GM12878 (cell line): ENCODE measurements at regions not wholly inside any gene's neighbourhood (a gene's known extent, or its start where the extent isn't known, plus 50 kb on each side); places are given as distances from the start of the nearest gene placed in this dataset.

Experiments used
- ATAC-seq: fragments of 200-7000 bp; cut with Tn5 transposase; 3 replicates; pipeline ENCODE4 v1.9.1; 2020; ENCODE audit warnings: mild to moderate bottlenecking, moderate library complexity
- BruUV-seq: library from RNA; stranded (reverse); fragments of 400-500 nt; replicated peaks from 2 replicates; lab custom pipeline; 2021; lab: Mats Ljungman, UMichigan
- CTCF ChIA-PET: fragments of 300-600 bp; sonication (Branson Sonifier 250); formaldehyde crosslinking; extraction: SDS; loops from one replicate; lab custom pipeline; 2021; ENCODE audit warnings: inconsistent platforms; lab: Yijun Ruan, JAX
- POLR2A ChIA-PET: fragments of 350-600 bp; formaldehyde crosslinking; extraction: SDS; loops from one replicate; lab custom pipeline; 2021; ENCODE audit warnings: inconsistent platforms; lab: Charles Lee
- RAD21 ChIA-PET: fragments of 300-600 bp; sonication (Branson Sonifier 250); formaldehyde crosslinking; loops from one replicate; lab custom pipeline; 2023; ENCODE audit warnings: antibody characterized with exemption; ENCODE audit not compliant: unreplicated experiment; lab: Charles Lee
- SMC1A ChIA-PET: fragments of 300-600 bp; sonication (Branson Sonifier 250); formaldehyde crosslinking; loops from one replicate; lab custom pipeline; 2023; ENCODE audit not compliant: unreplicated experiment, uncharacterized antibody; lab: Charles Lee
- DNase-seq: peaks from one replicate; pipeline ENCODE4 v3.0.0-alpha.2; 2011; ENCODE audit warnings: low read depth, low spot score
- FAIRE-seq: peaks from 3 replicates; lab custom pipeline; 2011; peaks lifted over from hg19 to GRCh38; lab: Jason Lieb, UNC
- H2AFZ ChIP-seq: 2 replicates; pipeline ENCODE4 v1.6.0; 2011; ENCODE audit warnings: low read depth, low read length, control low read depth; ENCODE audit not compliant: control insufficient read depth
- H3K27ac ChIP-seq: 2 replicates; pipeline ENCODE4 v1.5.1; 2011; ENCODE audit warnings: control low read depth; ENCODE audit not compliant: control insufficient read depth, insufficient read depth
- H3K27me3 ChIP-seq, 2 experiments: replicated peaks in 1 of 2; 2 replicates each; pipeline versions ENCODE4 v1.6.0 to v1.6.1; 2011; ENCODE audit warnings: low read length in 1 of 2; ENCODE audit not compliant: control insufficient read depth in 2 of 2, insufficient read depth in 2 of 2
- H3K36me3 ChIP-seq, 2 experiments: 2 replicates each; pipeline ENCODE4 v1.5.1; 2011; ENCODE audit warnings: low read length in 1 of 2; ENCODE audit not compliant: control insufficient read depth in 2 of 2, insufficient read depth in 2 of 2
- H3K4me1 ChIP-seq: 2 replicates; pipeline ENCODE4 v1.6.1; 2011; ENCODE audit warnings: mild to moderate bottlenecking, low read length, moderate library complexity, mixed read lengths; ENCODE audit not compliant: control insufficient read depth, insufficient read depth
- H3K4me2 ChIP-seq: 2 replicates; pipeline ENCODE4 v1.6.0; 2011; ENCODE audit warnings: control low read depth; ENCODE audit not compliant: control insufficient read depth, insufficient read depth
- H3K4me3 ChIP-seq: fragments of 200-600 bp; sonication (generic); 2 replicates; pipeline ENCODE4 v1.5.1; 2016
- H3K79me2 ChIP-seq: 2 replicates; pipeline ENCODE4 v1.6.0; 2011; ENCODE audit warnings: low read length; ENCODE audit not compliant: control insufficient read depth, insufficient read depth
- H3K9ac ChIP-seq: 2 replicates; pipeline ENCODE4 v1.8.0; 2011; ENCODE audit warnings: low read length, control low read depth, mixed read lengths; ENCODE audit not compliant: control insufficient read depth, insufficient read depth
- H3K9me3 ChIP-seq: replicated peaks from 3 replicates; pipeline ENCODE4 v1.5.1; 2011; ENCODE audit warnings: mild to moderate bottlenecking, low read length; ENCODE audit not compliant: control insufficient read depth, insufficient read depth
- H4K20me1 ChIP-seq: 2 replicates; pipeline ENCODE4 v1.6.0; 2011; ENCODE audit not compliant: control insufficient read depth, insufficient read depth
- BACH1 ChIP-seq: fragments of 450-650 bp; IDR thresholded peaks from 2 replicates; pipeline ENCODE4 v1.6.1; 2017; ENCODE audit warnings: mild to moderate bottlenecking, borderline replicate concordance
- CBX5 ChIP-seq: sonication (generic); IDR thresholded peaks from 2 replicates; pipeline ENCODE4 v1.6.1; 2016; ENCODE audit warnings: low read depth, moderate library complexity, mild to moderate bottlenecking, inconsistent platforms
- CHD2 ChIP-seq: IDR thresholded peaks from 2 replicates; pipeline ENCODE4 v1.6.1; 2011; ENCODE audit warnings: low read depth, low read length, improper control_type of control experiment, borderline replicate concordance
- E2F4 ChIP-seq: IDR thresholded peaks from 2 replicates; pipeline ENCODE4 v1.6.1; 2012; ENCODE audit warnings: low read depth, low read length, improper control_type of control experiment
- ESRRA ChIP-seq: IDR thresholded peaks from 2 replicates; pipeline ENCODE4 v1.6.1; 2012; ENCODE audit warnings: mild to moderate bottlenecking, low read length, improper control_type of control experiment
- FOS ChIP-seq: IDR thresholded peaks from 3 replicates; pipeline ENCODE4 v1.6.1; 2011; ENCODE audit warnings: borderline replicate concordance; ENCODE audit not compliant: insufficient read length; ENCODE audit errors: extremely low read depth
- IKZF1 ChIP-seq: fragments of 450-650 bp; conservative IDR thresholded peaks from 2 replicates; pipeline ENCODE4 v1.6.1; 2017; ENCODE audit warnings: antibody characterized with exemption, mild to moderate bottlenecking
- MYB ChIP-seq: fragments of 150-350 bp; IDR thresholded peaks from 2 replicates; pipeline ENCODE4 v1.6.1; 2014; ENCODE audit warnings: mild to moderate bottlenecking, low read depth, low read length, borderline replicate concordance
- NFXL1 ChIP-seq: fragments of 450-650 bp; IDR thresholded peaks from 2 replicates; pipeline ENCODE4 v1.6.1; 2017; ENCODE audit warnings: antibody characterized with exemption, mild to moderate bottlenecking, borderline replicate concordance
- POLR2AphosphoS2 ChIP-seq: IDR thresholded peaks from 2 replicates; pipeline ENCODE4 v1.6.1; 2011; ENCODE audit warnings: low read depth, mild to moderate bottlenecking, low read length, improper control_type of control experiment, moderate library complexity
- SIX5 ChIP-seq: IDR thresholded peaks from 2 replicates; pipeline ENCODE4 v1.6.1; 2011; ENCODE audit warnings: mild to moderate bottlenecking, low read depth, low read length, moderate library complexity; ENCODE audit not compliant: severe bottlenecking
- SMC3 ChIP-seq: IDR thresholded peaks from 2 replicates; pipeline ENCODE4 v1.6.1; 2011; ENCODE audit warnings: low read length, improper control_type of control experiment, borderline replicate concordance
- SREBF2 ChIP-seq: IDR thresholded peaks from 2 replicates; pipeline ENCODE4 v1.6.1; 2012; ENCODE audit warnings: mild to moderate bottlenecking, low read length
- SRF ChIP-seq, 2 experiments: IDR thresholded peaks; 2 replicates each; pipeline ENCODE4 v1.6.1; 2011; ENCODE audit warnings: low read depth in 2 of 2, low read length in 2 of 2, mild to moderate bottlenecking in 1 of 2, moderate library complexity in 1 of 2
- STAT1 ChIP-seq: fragments of 450-650 bp; conservative IDR thresholded peaks from 2 replicates; pipeline ENCODE4 v1.6.1; 2014; ENCODE audit warnings: antibody characterized with exemption, mild to moderate bottlenecking
- YBX1 ChIP-seq: fragments of 450-650 bp; IDR thresholded peaks from 2 replicates; pipeline ENCODE4 v1.6.1; 2016; ENCODE audit warnings: antibody characterized with exemption
- ZNF207 ChIP-seq: fragments of 450-650 bp; IDR thresholded peaks from 2 replicates; pipeline ENCODE4 v1.6.1; 2014; ENCODE audit warnings: antibody characterized with exemption, mild to moderate bottlenecking, borderline replicate concordance
- ZSCAN29 ChIP-seq: fragments of 450-650 bp; IDR thresholded peaks from 2 replicates; pipeline ENCODE4 v1.6.1; 2017; ENCODE audit warnings: mild to moderate bottlenecking, moderate library complexity
- WGBS: methylation state at CpG from one replicate; pipeline ENCODE4 v1.1.6; 2016; ENCODE audit warnings: low lambda C conversion rate; ENCODE audit not compliant: insufficient replicate concordance, insufficient coverage; ENCODE audit errors: missing lambda C conversion rate; 5-methylcytosine and 5-hydroxymethylcytosine counted together
- in situ Hi-C: fragments of 300-500 bp; cut with MboI; formaldehyde crosslinking; loops from 9 replicates; pipeline ENCODE4 v1.14.3; 2018; ENCODE audit warnings: mixed read lengths
- intact Hi-C: fragments of 100-400 bp; cut with micrococcal nuclease; formaldehyde crosslinking; loops from one replicate; pipeline ENCODE4 v1.14.2; 2022; ENCODE audit not compliant: unreplicated experiment

- TF ChIP-seq SMC3, result no peak
- no peak for TF ChIP-seq E2F4
- TF ChIP-seq POLR2AphosphoS2, result no peak
- no peak for TF ChIP-seq STAT1
- TF ChIP-seq CBX5, result no peak
These were observed 973.7 kb downstream of the LTN1 start (continued) for GRCh38 chr21:28018741-28019669.

GRCh38 chr21:28018213-28018612 lies 974.5 kb downstream of the LTN1 start:
- in situ Hi-C loops, result no loop called here
- WGBS, result 13% methylated on average over 9 of the region's 9 CpGs

More at GRCh38 chr21:28018213-28018612, 974.5 kb downstream of the LTN1 start:
- ATAC-seq (no peak), FAIRE-seq (no peak), DNase-seq (no peak)
- intact Hi-C loops, result no loop called here
- H4K20me1 ChIP-seq, result no peaks in the 10 kb centered on the region
- no peak for TF ChIP-seq SREBF2
- no peak for TF ChIP-seq ZNF207
- no peak for TF ChIP-seq FOS
- no peak for TF ChIP-seq ZSCAN29
- TF ChIP-seq IKZF1, result no peak
- no peak for TF ChIP-seq MYB
- TF ChIP-seq CBX5, result no peak
- no peak for TF ChIP-seq BACH1
- no peak for TF ChIP-seq SRF (IDR thresholded peaks at IDR 0.05; ENCODE audit: low read depth in 2 of 2, low read length in 2 of 2)
- TF ChIP-seq YBX1, result no peak
- no peak for TF ChIP-seq NFXL1
- no peak for TF ChIP-seq ESRRA
- TF ChIP-seq SIX5, result no peak
- no peak for TF ChIP-seq CHD2
- RAD21 ChIA-PET, result no interaction called here
- no peak overlapping the region for H3K4me3 ChIP-seq
- no peaks in the 10 kb centered on the region for H3K27me3 ChIP-seq
- no peak overlapping the region for H3K4me2 ChIP-seq
- POLR2A ChIA-PET, result no interaction called here
- SMC1A ChIA-PET, result no interaction called here
- no peaks in the 10 kb centered on the region for H3K79me2 ChIP-seq
- no peaks in the 10 kb centered on the region for H3K36me3 ChIP-seq
- no peak overlapping the region for H3K9ac ChIP-seq
- BruUV-seq, result no TSS peak
- no peak overlapping the region for H2AFZ ChIP-seq
- H3K9me3 ChIP-seq, result no peaks in the 10 kb centered on the region; the same call in 2 of the 3 replicates
- no peak overlapping the region for H3K27ac ChIP-seq
- CTCF ChIA-PET, result no interaction called here
- H3K4me1 ChIP-seq, result no peaks in the 10 kb centered on the region
